SU-DHL-6 (cell line): ENCODE measurements at regions not wholly inside any gene's neighbourhood (a gene's known extent, or its start where the extent isn't known, plus 50 kb on each side); places are given as distances from the start of the nearest gene placed in this dataset.

Source experiments
- EZH2phosphoT487 ChIP-seq: fragments of 200-600 bp; sonication (generic), shearing (Covaris generic); conservative IDR thresholded peaks from 2 replicates; pipeline ENCODE4 v1.6.1; 2018; ENCODE audit warnings: mild to moderate bottlenecking, antibody characterized with exemption, low read length, moderate library complexity, mixed read lengths
- TF ChIP-seq, protein P1 (sequence below): fragments of 200-600 bp; sonication (generic); IDR thresholded peaks from one replicate; pipeline ENCODE4 v1.5.1; 2017; ENCODE audit warnings: antibody characterized with exemption, mild to moderate bottlenecking, low read length, moderate library complexity; ENCODE audit not compliant: insufficient read depth, poor library complexity, severe bottlenecking

DNA sequence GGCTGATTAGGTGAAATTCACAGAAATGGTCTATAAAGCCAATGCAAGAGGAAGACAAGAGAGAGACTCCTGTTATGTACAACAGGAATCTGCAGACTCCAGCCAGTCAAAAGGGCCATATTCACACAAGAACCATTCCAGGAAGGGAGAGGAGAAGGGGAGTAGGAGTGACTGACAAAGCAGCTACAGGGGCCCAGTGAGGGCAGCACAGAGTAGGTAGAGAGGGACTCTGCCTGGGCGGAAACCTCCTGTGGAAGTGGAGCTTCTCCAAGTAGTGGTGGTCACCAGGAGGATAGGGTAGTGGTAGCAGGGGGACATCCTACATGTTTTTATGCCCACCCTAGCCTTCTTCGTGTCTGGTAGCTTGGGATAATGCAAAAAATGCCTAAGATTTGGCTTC, 667.3 kb downstream of the ACTL7B start:
- TF ChIP-seq EZH2phosphoT487: no peak
- TF ChIP-seq, protein P1, sequence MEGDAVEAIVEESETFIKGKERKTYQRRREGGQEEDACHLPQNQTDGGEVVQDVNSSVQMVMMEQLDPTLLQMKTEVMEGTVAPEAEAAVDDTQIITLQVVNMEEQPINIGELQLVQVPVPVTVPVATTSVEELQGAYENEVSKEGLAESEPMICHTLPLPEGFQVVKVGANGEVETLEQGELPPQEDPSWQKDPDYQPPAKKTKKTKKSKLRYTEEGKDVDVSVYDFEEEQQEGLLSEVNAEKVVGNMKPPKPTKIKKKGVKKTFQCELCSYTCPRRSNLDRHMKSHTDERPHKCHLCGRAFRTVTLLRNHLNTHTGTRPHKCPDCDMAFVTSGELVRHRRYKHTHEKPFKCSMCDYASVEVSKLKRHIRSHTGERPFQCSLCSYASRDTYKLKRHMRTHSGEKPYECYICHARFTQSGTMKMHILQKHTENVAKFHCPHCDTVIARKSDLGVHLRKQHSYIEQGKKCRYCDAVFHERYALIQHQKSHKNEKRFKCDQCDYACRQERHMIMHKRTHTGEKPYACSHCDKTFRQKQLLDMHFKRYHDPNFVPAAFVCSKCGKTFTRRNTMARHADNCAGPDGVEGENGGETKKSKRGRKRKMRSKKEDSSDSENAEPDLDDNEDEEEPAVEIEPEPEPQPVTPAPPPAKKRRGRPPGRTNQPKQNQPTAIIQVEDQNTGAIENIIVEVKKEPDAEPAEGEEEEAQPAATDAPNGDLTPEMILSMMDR: no peak
